NCI-H345 (cell line): ENCODE measurements at regions not wholly inside any gene's neighbourhood (a gene's known extent, or its start where the extent isn't known, plus 50 kb on each side); places are given as distances from the start of the nearest gene placed in this dataset.

Source experiments
- DNase-seq: peaks from one replicate; lab custom pipeline; 2025; lab: John Stamatoyannopoulos, UW

- no peak for DNase-seq
Measured at GRCh38 chr4:1572964-1573720, 111.0 kb downstream of the FAM53A start.

GRCh38 chr4:1572521-1572920 is 111.6 kb downstream of the FAM53A start:
- no peak for DNase-seq

GRCh38 chr4:1572010-1572385 is 112.1 kb downstream of the FAM53A start:
- no peak for DNase-seq

- DNase-seq = no peak
Measured at GRCh38 chr4:1571165-1572009, 112.7 kb downstream of the FAM53A start.

- no peak for DNase-seq
Measured at GRCh38 chr4:1570291-1571164, 113.6 kb downstream of the FAM53A start.

- DNase-seq = no peak
Measured at GRCh38 chr4:1569461-1570151, 114.5 kb downstream of the FAM53A start.

DNA sequence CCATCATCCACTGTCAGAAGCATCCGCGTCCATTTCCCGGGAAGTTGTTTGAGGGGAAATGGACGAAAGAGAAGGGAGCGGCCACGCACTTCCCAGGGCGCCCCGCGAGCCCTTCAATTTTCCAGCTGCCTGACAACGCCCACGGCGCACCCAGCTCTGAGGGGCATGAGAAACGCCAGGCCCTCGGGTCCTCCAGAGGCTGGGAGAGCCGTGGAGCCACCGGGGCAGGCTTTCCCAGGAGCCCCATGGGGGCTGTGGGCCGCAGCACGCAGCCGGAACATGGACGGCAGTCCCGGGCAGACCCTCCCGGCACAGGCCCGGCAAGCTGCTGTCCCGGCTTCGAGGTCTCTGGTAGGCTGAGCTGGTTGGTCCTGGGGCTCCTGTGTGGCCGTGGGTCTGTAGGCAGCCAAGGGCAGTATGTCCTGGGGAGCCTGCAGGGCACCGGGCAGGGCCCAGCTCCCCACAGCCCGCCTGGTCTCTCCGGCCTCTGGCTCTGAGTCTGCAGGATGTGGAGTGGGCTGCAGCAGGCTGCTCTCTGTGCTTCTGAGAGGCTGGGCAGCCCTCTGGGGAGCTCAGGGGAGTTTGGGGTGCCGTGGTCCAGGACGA is 115.2 kb downstream of the FAM53A start:
- no peak for DNase-seq

- DNase-seq = no peak
Measured at GRCh38 chr4:1567808-1568581, 116.1 kb downstream of the FAM53A start.

GRCh38 chr4:1567519-1567807 is 116.7 kb downstream of the FAM53A start:
- DNase-seq = no peak

- DNase-seq = no peak
Measured at GRCh38 chr4:1566838-1567518, 117.1 kb downstream of the FAM53A start.

DNA sequence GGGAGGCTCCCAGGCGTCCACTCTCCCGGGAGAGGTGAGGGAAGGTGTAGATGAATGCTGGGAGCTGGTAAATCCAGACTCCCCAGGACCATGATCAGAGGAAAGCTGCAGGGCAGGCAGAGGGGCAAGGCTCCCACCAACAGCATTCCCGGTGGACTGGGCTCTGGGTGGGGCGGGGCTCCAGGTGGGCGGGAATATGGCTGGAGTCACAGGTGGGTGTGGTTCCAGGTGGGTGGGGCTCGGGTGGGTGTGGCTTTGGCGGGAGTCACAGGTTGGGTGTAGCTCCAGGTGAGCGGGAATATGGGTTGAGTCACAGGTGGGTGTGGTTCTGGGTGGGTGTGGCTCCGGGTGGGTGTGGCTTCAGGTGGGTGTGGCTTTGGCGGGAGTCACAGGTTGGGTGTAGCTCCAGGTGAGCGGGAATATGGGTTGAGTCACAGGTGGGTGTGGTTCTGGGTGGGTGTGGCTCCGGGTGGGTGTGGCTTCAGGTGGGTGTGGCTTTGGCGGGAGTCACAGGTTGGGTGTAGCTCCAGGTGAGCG is 117.7 kb downstream of the FAM53A start:
- DNase-seq = peak; percentile 38

DNA sequence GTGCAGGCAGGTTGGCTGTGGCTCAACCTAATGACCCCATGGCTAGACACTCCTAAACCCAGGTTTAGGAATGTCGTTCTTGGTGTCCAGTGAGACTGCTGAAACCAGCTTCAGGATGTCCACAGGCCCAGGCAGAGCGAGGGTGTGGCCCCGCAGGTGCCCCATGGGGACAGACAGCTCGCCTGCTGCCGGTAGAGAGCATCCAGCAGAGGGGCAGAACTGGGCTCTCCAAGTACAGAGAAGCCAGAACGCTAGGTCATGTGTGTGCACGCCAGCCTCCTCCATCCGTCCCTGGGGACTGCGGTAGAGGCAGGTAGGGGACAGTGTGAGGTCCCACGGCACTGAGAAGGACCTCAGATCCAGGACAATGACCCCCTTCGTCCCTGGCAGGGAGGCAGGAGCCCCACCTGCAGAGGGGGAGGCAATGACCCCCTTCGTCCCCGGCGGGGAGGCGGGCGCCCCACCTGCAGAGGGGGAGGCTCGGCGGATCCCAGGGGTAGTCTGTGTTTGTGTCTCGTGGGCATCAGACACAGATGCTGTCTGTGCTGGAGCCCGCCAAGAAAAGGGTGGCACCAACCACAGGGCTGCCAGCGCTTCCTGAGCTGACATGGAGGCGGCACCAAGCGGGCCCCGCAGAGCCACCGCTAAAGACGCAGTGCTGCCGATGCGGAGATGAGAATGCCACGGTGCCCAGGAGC is 118.4 kb downstream of the FAM53A start:
- no peak for DNase-seq

- no peak for DNase-seq
Measured at GRCh38 chr4:1564535-1565375, 119.4 kb downstream of the FAM53A start.

GRCh38 chr4:1563768-1564485 is 120.2 kb downstream of the FAM53A start:
- DNase-seq = no peak

DNA sequence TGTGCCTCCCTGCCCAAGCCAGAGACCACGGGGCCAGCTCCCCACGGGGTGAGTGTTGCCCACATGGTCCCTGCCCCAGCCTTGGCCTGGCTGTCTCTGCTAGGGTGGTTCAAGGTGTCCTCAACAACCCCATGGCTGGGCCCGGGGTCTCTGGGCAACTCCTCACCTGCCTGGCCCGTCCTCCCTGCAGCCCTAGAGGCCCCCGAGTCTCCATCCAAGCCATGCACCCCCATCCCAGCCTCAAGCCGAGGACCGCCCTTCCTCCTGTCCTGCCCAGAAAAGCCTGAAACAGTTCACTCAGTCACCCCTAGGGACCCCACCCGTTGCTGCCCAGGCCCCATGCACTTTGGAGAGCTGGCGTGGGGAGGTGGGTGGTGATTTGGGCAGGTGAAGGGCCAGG is 120.9 kb downstream of the FAM53A start:
- DNase-seq = no peak

DNA sequence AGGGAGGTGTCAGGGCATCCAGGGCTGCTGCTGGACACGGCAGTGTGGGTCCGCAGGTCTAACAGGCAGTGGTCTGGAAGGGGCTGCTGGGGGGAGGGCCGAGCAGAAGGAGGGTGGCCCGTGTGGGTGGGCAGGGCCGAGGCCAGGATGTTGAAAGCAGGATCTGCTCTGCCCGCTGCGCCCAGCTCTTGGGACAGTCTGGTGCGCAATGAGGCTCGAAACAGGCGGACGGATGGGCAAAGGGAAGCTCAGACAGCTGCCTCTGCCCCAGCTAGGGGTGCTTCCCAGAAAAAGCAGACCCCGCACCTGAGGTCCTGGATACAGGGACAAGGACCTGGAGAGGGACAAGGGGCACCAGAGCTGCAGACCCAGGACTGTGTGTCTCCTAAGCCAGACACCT is 121.3 kb downstream of the FAM53A start:
- DNase-seq = no peak

DNA sequence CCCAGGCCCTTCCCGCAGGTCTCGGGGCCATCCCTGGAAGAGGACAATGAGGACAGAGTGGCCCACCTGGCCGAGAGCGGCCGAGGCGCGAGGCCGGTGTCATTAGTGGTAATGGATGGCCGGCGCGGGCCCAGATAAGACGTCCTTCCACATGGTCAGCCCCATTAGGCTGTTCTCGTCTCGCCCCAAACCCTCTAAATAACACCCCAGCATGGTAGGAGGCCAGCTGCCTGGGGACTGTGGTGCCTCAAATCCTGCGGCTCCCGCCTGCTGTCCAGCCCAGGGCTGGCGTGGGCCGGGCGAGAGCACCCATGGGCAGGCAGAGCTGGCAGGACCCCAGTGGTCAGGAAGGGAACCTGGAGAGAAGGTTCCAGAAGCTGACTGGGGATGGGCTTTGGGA is 121.7 kb downstream of the FAM53A start:
- no peak for DNase-seq
